Nephron progenitor cell (in vitro differentiated cells): ENCODE measurements at regions not wholly inside any gene's neighbourhood (a gene's known extent, or its start where the extent isn't known, plus 50 kb on each side); places are given as distances from the start of the nearest gene placed in this dataset.

Experiments used
- DNase-seq: peaks from one replicate; pipeline ENCODE4 v3.0.0; 2021
- H3K27ac Mint-ChIP-seq: 2 replicates; pipeline ENCODE4 v1.8.0; 2021; ENCODE audit warnings: mild to moderate bottlenecking, moderate library complexity, mixed read lengths
- H3K27me3 Mint-ChIP-seq: 2 replicates; pipeline ENCODE4 v1.8.0; 2021; ENCODE audit warnings: mild to moderate bottlenecking, low read depth, mixed read lengths; ENCODE audit not compliant: poor library complexity
- H3K36me3 Mint-ChIP-seq: 2 replicates; pipeline ENCODE4 v1.8.0; 2021; ENCODE audit warnings: low read depth, mixed read lengths
- H3K4me1 Mint-ChIP-seq: 2 replicates; pipeline ENCODE4 v1.8.0; 2021; ENCODE audit warnings: mixed read lengths
- H3K4me3 Mint-ChIP-seq: 2 replicates; pipeline ENCODE4 v1.8.0; 2021; ENCODE audit warnings: mild to moderate bottlenecking, moderate library complexity, mixed read lengths
- H3K9me3 Mint-ChIP-seq: 2 replicates; pipeline ENCODE4 v1.8.0; 2021; ENCODE audit warnings: mild to moderate bottlenecking, moderate library complexity, mixed read lengths
- TF ChIP-seq, protein P1 (sequence below): fragments of 200-600 bp; sonication (generic); IDR thresholded peaks from 2 replicates; pipeline ENCODE4 v1.5.0; 2021; ENCODE audit warnings: antibody characterized with exemption

DNA sequence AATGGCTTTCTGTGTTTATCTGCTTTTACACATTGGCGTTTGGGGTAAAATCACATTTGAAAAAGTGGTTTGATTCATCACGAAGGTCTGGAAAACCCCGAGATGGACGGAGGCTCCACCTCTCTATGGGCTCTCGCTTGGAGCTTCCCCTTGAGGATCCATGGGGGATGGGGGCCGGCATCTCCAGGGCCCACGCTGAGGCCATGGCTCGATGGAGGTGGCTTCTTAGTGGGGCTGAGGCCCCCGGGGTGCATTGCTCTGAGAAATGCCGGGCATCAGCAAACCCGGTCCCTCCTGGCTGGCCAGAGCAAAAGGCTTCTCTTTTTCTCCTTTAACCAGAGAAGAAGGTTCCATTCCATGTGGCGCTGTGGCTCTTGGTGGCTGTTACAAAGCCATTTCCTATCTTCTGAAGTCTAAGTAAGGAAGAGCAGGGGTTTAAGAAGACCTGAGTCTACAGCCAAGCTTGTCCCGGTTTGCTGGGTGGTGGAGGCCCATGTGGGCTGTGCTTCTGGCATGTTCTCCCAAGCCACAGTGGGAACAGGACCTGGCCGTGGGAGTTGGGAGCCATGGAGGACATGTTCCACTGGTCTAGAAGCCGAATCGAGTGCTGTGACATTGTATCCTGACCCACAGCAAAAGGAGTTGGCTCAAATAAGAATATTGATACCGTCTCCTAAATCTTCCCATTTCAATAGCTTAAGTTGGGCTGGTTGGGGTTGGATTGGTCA lies 243.5 kb upstream of the PITRM1 start:
- Mint-ChIP-seq H3K4me3 (no peak overlapping the region), H3K4me1 (peaks cover 30% of the 10 kb centered on the region), H3K36me3 (no peaks in the 10 kb centered on the region), H3K27ac (no peak overlapping the region), H3K9me3 (peaks cover 2% of the 10 kb centered on the region), H3K27me3 (no peaks in the 10 kb centered on the region)
- TF ChIP-seq, protein P1, sequence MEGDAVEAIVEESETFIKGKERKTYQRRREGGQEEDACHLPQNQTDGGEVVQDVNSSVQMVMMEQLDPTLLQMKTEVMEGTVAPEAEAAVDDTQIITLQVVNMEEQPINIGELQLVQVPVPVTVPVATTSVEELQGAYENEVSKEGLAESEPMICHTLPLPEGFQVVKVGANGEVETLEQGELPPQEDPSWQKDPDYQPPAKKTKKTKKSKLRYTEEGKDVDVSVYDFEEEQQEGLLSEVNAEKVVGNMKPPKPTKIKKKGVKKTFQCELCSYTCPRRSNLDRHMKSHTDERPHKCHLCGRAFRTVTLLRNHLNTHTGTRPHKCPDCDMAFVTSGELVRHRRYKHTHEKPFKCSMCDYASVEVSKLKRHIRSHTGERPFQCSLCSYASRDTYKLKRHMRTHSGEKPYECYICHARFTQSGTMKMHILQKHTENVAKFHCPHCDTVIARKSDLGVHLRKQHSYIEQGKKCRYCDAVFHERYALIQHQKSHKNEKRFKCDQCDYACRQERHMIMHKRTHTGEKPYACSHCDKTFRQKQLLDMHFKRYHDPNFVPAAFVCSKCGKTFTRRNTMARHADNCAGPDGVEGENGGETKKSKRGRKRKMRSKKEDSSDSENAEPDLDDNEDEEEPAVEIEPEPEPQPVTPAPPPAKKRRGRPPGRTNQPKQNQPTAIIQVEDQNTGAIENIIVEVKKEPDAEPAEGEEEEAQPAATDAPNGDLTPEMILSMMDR: no peak
- DNase-seq: no peak

DNA sequence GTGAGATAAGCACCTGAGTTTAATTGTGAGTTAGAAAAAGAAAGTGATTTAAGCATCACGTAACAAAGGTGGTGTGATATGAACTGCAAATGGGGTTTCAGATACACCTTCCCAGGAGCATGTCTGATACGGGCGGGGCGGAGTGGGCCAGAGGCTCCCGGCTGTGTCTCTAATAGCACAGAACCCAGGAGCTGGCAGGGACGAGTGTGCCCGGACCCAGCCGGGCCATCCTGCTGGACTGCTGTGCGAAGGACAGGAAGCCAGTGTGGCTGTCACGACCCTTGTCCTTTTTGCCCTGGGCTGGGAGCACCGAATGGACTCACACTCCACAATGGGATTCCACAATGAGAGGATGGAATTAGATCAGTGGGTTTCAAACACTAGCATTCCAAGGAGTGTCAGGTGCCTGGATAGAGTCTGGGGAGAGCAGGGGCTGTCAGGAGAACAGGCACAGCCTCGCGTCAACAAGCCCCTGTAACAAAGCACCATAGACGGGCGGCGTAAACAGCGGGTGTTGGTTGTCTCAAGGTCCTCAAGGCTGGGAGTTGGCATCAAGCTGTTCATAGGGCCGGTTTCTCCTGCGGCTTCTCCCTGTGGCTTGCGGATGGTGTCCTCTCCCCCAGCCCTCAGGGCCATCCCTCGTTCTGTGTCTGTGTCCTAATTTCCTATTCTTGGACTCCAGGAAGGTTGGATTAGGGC lies 242.6 kb upstream of the PITRM1 start:
- H3K9me3 Mint-ChIP-seq: peaks cover 5% of the 10 kb centered on the region
- TF ChIP-seq, protein P1: no peak
- H3K4me3 Mint-ChIP-seq: no peak overlapping the region
- no peak for DNase-seq
- H3K36me3 Mint-ChIP-seq: no peaks in the 10 kb centered on the region
- H3K4me1 Mint-ChIP-seq: peaks cover 30% of the 10 kb centered on the region
- H3K27ac Mint-ChIP-seq: peak overlapping the region; percentile 28
- H3K27me3 Mint-ChIP-seq: no peaks in the 10 kb centered on the region

DNA sequence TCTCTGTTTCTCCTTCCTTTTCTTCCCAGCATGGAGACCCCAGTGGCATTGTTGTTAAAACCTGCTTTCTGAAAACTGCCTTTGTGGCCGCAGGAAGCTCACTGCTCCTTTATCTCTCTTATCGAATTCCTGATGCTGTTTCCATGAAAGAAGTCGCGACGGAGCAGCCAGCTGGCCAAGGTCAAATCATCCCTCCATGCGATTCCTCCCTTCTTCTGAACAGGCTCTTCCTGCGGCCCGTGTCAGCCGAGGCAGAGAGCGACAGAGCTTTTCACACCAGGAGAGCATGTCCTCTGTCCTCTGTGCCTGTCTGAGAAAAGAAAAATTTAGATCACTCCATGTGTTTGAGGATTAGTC lies 242.1 kb upstream of the PITRM1 start:
- Mint-ChIP-seq H3K9me3 (peaks cover 5% of the 10 kb centered on the region), H3K4me3 (no peak overlapping the region), H3K27me3 (no peaks in the 10 kb centered on the region), H3K36me3 (no peaks in the 10 kb centered on the region), H3K4me1 (peaks cover 30% of the 10 kb centered on the region), H3K27ac (peak overlapping the region; percentile 28)
- no peak for DNase-seq
- TF ChIP-seq, protein P1: no peak

DNA sequence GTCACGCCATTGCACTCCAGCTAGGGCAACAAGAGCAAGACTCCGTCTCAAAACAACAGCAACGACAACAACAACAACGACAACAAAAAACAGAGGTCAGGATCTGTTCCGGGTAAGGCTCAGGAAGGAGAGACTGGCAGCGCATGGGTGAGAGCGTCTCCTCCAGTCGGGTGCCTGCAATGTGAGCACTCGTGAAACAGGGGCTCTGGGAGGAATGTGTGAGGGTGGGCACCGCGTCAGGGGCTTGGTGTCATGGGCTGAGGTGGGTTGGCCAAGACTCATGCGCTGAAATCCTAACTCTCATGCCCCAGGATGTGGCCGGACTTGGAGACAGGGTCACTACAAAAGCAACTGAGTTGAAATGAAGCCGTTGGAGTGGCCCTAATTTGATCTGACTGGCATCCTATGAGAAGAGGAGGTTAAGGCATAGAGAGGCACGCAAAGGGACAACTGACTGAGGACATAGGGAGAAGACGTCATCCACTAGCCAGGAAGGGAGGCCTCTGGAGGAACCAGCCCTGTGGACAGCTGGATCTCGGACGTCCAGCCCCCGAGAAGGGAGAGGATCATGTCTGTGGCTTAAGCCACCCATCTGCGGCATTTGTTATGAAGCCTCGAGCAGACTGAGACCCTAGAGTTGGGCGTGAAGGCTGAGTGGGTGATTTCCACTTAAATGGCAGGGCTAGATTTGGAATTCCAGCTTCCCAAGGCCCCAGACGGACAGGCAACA lies 241.5 kb upstream of the PITRM1 start:
- H3K9me3 Mint-ChIP-seq: peaks cover 5% of the 10 kb centered on the region
- peaks cover 30% of the 10 kb centered on the region for H3K4me1 Mint-ChIP-seq
- no peak overlapping the region for H3K4me3 Mint-ChIP-seq
- H3K36me3 Mint-ChIP-seq: no peaks in the 10 kb centered on the region
- H3K27me3 Mint-ChIP-seq: no peaks in the 10 kb centered on the region
- TF ChIP-seq, protein P1: no peak
- DNase-seq: no peak
- H3K27ac Mint-ChIP-seq: no peak overlapping the region

DNA sequence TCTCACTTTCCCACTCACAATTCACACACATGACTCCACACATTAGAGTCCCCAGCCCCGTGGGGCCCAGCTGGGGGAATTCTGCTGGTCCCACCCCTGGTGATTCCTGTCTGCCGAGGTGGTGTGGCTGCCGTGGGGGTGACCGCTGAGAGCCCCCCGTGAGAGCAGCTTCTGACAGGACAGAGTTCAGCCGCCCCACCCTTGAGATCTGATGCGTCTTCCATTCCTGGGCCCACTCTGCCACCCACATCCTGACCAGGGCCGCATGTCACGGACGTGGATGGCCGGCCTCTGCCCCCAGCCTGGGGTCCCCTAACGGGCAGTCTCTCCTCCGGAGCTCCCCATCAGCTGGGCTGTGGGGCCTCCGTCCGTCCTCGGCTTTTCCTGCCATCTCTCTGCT lies 240.1 kb upstream of the PITRM1 start:
- H3K4me1 Mint-ChIP-seq: peaks cover 21% of the 10 kb centered on the region
- DNase-seq: no peak
- H3K36me3 Mint-ChIP-seq: no peaks in the 10 kb centered on the region
- H3K27ac Mint-ChIP-seq: no peak overlapping the region
- no peaks in the 10 kb centered on the region for H3K27me3 Mint-ChIP-seq
- TF ChIP-seq, protein P1: no peak
- peaks cover 5% of the 10 kb centered on the region for H3K9me3 Mint-ChIP-seq
- no peak overlapping the region for H3K4me3 Mint-ChIP-seq
